Epithelial cell of esophagus (primary cell): ENCODE measurements at regions not wholly inside any gene's neighbourhood (a gene's known extent, or its start where the extent isn't known, plus 50 kb on each side); places are given as distances from the start of the nearest gene placed in this dataset.

Experiments
- DNase-seq: peaks from one replicate; pipeline ENCODE4 v3.0.0; 2010; ENCODE audit warnings: low read depth
- H3K4me3 ChIP-seq: 2 replicates; pipeline ENCODE4 v1.5.1; 2011; ENCODE audit warnings: mild to moderate bottlenecking, low read length, control low read depth
- CTCF ChIP-seq: IDR thresholded peaks from 2 replicates; pipeline ENCODE4 v1.5.1; 2011; ENCODE audit warnings: low read depth, mild to moderate bottlenecking, low read length, control low read depth, inconsistent platforms; ENCODE audit not compliant: insufficient read depth; ENCODE audit errors: missing control alignments

GRCh38 chrX:110954428-110955100, 141.4 kb upstream of the PAK3 start:
- no peak for TF ChIP-seq CTCF
- DNase-seq = peak; percentile 2
- no peak overlapping the region for H3K4me3 ChIP-seq

- no peak for DNase-seq
- no peak for TF ChIP-seq CTCF
- no peak overlapping the region for H3K4me3 ChIP-seq
Measured at GRCh38 chrX:110951472-110952269, 144.3 kb upstream of the PAK3 start.

GRCh38 chrX:110944751-110945675, 149.4 kb upstream of the CHRDL1 start:
- DNase-seq = peak; percentile 38
- TF ChIP-seq CTCF = no peak
- H3K4me3 ChIP-seq = no peak overlapping the region

GRCh38 chrX:110944311-110944750, 148.7 kb upstream of the CHRDL1 start:
- DNase-seq = no peak
- H3K4me3 ChIP-seq = no peak overlapping the region

GRCh38 chrX:110941906-110942305, 146.3 kb upstream of the CHRDL1 start:
- H3K4me3 ChIP-seq = no peak overlapping the region
- peak; percentile 2 for DNase-seq
- TF ChIP-seq CTCF = no peak

More at GRCh38 chrX:110944311-110944750, 148.7 kb upstream of the CHRDL1 start:
- no peak for TF ChIP-seq CTCF

GRCh38 chrX:110938977-110939732, 143.5 kb upstream of the CHRDL1 start:
- no peak overlapping the region for H3K4me3 ChIP-seq
- DNase-seq = no peak
- no peak for TF ChIP-seq CTCF
